ENCODE measurements at regions not wholly inside any gene's neighbourhood (a gene's known extent, or its start where the extent isn't known, plus 50 kb on each side); places are given as distances from the start of the nearest gene placed in this dataset.

DNA sequence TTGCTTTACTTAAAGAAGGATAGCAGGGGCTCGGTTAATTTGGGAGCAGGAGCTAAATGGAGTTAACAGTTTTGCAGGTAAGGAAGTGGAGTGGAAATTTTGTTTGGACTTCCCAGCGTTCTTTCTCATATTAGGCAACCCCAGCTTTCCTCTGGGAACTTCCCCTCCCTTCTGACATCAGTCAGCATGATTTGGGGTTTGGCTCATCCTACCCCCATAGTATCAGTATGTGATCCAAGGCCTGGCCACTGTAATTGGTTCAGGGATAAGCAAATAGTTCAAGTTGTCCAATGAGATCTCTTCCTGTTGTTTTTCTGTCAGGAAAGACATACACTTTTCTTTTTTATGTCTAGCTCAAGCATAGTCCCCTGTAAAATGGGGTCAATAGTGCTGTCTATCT is 125.6 kb upstream of the CDK6 start:
- no peak for TF ChIP-seq EZH2 (optimal IDR thresholded peaks at IDR 0.05; ENCODE audit: low read depth, low read length)
- TF ChIP-seq, protein P1, sequence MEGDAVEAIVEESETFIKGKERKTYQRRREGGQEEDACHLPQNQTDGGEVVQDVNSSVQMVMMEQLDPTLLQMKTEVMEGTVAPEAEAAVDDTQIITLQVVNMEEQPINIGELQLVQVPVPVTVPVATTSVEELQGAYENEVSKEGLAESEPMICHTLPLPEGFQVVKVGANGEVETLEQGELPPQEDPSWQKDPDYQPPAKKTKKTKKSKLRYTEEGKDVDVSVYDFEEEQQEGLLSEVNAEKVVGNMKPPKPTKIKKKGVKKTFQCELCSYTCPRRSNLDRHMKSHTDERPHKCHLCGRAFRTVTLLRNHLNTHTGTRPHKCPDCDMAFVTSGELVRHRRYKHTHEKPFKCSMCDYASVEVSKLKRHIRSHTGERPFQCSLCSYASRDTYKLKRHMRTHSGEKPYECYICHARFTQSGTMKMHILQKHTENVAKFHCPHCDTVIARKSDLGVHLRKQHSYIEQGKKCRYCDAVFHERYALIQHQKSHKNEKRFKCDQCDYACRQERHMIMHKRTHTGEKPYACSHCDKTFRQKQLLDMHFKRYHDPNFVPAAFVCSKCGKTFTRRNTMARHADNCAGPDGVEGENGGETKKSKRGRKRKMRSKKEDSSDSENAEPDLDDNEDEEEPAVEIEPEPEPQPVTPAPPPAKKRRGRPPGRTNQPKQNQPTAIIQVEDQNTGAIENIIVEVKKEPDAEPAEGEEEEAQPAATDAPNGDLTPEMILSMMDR (IDR thresholded peaks at IDR 0.05; ENCODE audit: low read length) = no peak
- TF ChIP-seq EZH2phosphoT487 (IDR thresholded peaks at IDR 0.05; ENCODE audit: low read length) = no peak
- Histone ChIP-seq H3K36me3 (replicated peaks; ENCODE audit: insufficient read depth, low read length) (no peaks in the 10 kb centered on the region), H2AFZ (ENCODE audit: low read length) (no peak overlapping the region), H4K20me1 (ENCODE audit: insufficient read depth, low read length) (no peaks in the 10 kb centered on the region), H3F3A (ENCODE audit: insufficient read depth, low read length) (no peaks in the 10 kb centered on the region), H3K9me3 (replicated peaks; ENCODE audit: insufficient read depth, low read length) (no peaks in the 10 kb centered on the region), H3K27ac (ENCODE audit: low read length) (no peak overlapping the region), H3K4me1 (ENCODE audit: low read length) (no peaks in the 10 kb centered on the region), H3K9ac (ENCODE audit: low read length) (no peak overlapping the region), H3K4me3 (ENCODE audit: low read length) (no peak overlapping the region), H3K4me2 (ENCODE audit: low read depth, low read length) (no peak overlapping the region), H3K27me3 (replicated peaks; ENCODE audit: insufficient read depth, low read length) (no peaks in the 10 kb centered on the region), H3K79me2 (ENCODE audit: low read length) (no peaks in the 10 kb centered on the region), H3K9me2 (replicated peaks; ENCODE audit: insufficient read depth, low read length) (no peaks in the 10 kb centered on the region)
- no peak for DNase-seq

DNA sequence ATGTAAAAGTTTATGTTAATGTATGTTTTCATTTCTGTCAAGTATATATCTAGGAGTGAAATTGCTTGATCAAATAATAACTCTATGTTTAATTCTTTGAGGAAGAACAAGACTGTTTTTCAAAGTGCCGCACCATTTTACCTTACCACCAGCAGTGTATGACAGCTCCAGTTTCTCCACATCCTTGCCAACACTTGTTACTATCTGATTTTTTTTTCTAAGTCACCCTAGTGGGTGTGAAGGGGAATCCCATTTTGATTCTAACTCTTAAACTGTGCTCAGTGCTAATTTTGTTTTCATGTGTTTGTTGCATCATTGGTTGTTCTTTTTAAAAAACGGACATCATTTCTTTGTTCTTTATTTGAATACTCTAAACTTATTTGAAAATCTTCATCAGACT is 120.2 kb upstream of the CDK6 start:
- H3K27me3 ChIP-seq (replicated peaks; ENCODE audit: insufficient read depth, low read length) = no peaks in the 10 kb centered on the region
- no peak overlapping the region for H3K4me2 ChIP-seq (ENCODE audit: low read depth, low read length)
- TF ChIP-seq, protein P1 (IDR thresholded peaks at IDR 0.05; ENCODE audit: low read length) = no peak
- TF ChIP-seq EZH2phosphoT487 (IDR thresholded peaks at IDR 0.05; ENCODE audit: low read length) (no peak), EZH2 (optimal IDR thresholded peaks at IDR 0.05; ENCODE audit: low read depth, low read length) (no peak)
- H3K9me3 ChIP-seq (replicated peaks; ENCODE audit: insufficient read depth, low read length) = no peaks in the 10 kb centered on the region
- no peak overlapping the region for H3K27ac ChIP-seq (ENCODE audit: low read length)
- H3K79me2 ChIP-seq (ENCODE audit: low read length) = no peaks in the 10 kb centered on the region
- no peak overlapping the region for H3K4me3 ChIP-seq (ENCODE audit: low read length)
- H3K9ac ChIP-seq (ENCODE audit: low read length) = no peak overlapping the region
- H3K4me1 ChIP-seq (ENCODE audit: low read length) = no peaks in the 10 kb centered on the region
- H3K36me3 ChIP-seq (replicated peaks; ENCODE audit: insufficient read depth, low read length) = no peaks in the 10 kb centered on the region
- no peaks in the 10 kb centered on the region for H3F3A ChIP-seq (ENCODE audit: insufficient read depth, low read length)
- H4K20me1 ChIP-seq (ENCODE audit: insufficient read depth, low read length) = no peaks in the 10 kb centered on the region
- no peak overlapping the region for H2AFZ ChIP-seq (ENCODE audit: low read length)
- H3K9me2 ChIP-seq (replicated peaks; ENCODE audit: insufficient read depth, low read length) = no peaks in the 10 kb centered on the region
- no peak for DNase-seq

GRCh38 chr7:92955081-92955480 is 118.7 kb upstream of the CDK6 start:
- Histone ChIP-seq H4K20me1 (ENCODE audit: insufficient read depth, low read length) (no peaks in the 10 kb centered on the region), H3K9me3 (replicated peaks; ENCODE audit: insufficient read depth, low read length) (no peaks in the 10 kb centered on the region), H3K27ac (ENCODE audit: low read length) (no peak overlapping the region), H3K4me3 (ENCODE audit: low read length) (no peak overlapping the region), H3F3A (ENCODE audit: insufficient read depth, low read length) (no peaks in the 10 kb centered on the region), H3K9ac (ENCODE audit: low read length) (no peak overlapping the region), H3K79me2 (ENCODE audit: low read length) (no peaks in the 10 kb centered on the region), H3K4me2 (ENCODE audit: low read depth, low read length) (no peak overlapping the region), H3K27me3 (replicated peaks; ENCODE audit: insufficient read depth, low read length) (no peaks in the 10 kb centered on the region), H3K4me1 (ENCODE audit: low read length) (no peaks in the 10 kb centered on the region), H3K36me3 (replicated peaks; ENCODE audit: insufficient read depth, low read length) (no peaks in the 10 kb centered on the region), H2AFZ (ENCODE audit: low read length) (no peak overlapping the region), H3K9me2 (replicated peaks; ENCODE audit: insufficient read depth, low read length) (no peaks in the 10 kb centered on the region)
- DNase-seq = no peak
- no peak for TF ChIP-seq EZH2 (optimal IDR thresholded peaks at IDR 0.05; ENCODE audit: low read depth, low read length)
- TF ChIP-seq, protein P1 (IDR thresholded peaks at IDR 0.05; ENCODE audit: low read length) = no peak
- TF ChIP-seq EZH2phosphoT487 (IDR thresholded peaks at IDR 0.05; ENCODE audit: low read length) = no peak

Measured in MM.1S (cell line).